AG08395 (cell line): ENCODE measurements at regions not wholly inside any gene's neighbourhood (a gene's known extent, or its start where the extent isn't known, plus 50 kb on each side); places are given as distances from the start of the nearest gene placed in this dataset.
"Not testable (repeated sequence)": the region's sequence is repeated elsewhere in the genome, so short reads cannot be mapped to it uniquely, and the experiment has no call there.

Source experiments
- DNase-seq: peaks from one replicate; pipeline ENCODE4 v3.0.0; 2012; ENCODE audit warnings: mixed read lengths, low spot score

DNA sequence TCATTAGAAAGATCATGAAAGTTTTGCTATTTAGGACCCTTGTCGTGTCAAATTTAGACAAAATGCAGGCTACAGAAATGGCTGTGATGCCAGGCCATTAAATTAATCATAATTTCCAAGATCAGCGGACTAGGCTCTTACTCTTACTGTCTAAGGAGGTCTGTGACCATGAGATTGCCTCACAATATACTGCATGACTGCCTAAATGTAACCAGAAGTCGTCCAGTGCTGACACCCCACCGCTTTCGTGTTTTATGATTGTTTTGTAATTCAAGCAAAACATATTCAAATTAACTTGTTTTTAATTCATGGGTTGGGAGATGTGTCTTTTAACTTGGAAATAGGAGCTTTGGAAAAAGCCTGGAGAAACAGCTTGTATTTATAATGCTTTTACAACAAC, 947.5 kb downstream of the BRINP3 start:
- DNase-seq, result no peak

DNA sequence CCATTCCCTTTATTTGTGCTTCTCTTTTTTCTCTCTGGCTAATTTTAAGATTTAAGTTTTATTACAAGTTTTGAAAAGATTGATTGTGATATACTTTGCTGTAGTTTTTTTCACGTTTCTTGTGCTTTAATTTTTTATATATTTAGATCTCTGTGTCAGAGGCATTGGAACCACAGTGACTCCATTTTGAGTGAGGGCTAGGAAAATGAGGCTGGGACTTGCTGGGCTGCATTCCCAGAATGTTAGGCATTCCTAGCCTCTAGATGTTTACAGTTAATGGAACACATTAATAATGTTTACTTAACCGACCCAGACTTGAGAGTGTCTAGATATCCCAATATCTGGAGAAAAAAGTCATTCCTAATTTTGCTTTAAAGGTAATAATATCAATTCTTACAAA, 939.4 kb downstream of the BRINP3 start:
- DNase-seq, result no peak

GRCh38 chr1:189550498-189550897, 927.2 kb downstream of the BRINP3 start:
- no peak for DNase-seq

DNA sequence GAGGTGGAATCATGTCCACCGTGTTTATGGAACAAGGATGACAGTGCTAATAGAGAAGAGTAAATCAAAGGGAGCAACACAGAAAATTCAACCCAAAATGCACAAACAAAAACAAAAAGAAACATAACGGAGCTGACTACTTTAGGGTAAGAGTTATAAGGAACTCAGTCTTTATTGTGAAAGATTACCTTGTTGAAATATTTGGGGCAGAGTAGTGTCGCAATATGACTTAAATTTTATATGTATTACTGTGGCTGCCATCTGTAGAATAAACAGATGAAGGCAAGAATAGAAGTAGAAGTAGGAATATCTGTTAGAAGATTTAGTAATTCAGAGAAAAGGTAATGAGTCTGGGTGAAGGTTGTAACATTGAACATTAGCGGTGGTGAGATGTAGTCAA, 913.9 kb downstream of the BRINP3 start:
- DNase-seq, result no peak

GRCh38 chr1:189567890-189568289, 909.8 kb downstream of the BRINP3 start:
- no peak for DNase-seq

DNA sequence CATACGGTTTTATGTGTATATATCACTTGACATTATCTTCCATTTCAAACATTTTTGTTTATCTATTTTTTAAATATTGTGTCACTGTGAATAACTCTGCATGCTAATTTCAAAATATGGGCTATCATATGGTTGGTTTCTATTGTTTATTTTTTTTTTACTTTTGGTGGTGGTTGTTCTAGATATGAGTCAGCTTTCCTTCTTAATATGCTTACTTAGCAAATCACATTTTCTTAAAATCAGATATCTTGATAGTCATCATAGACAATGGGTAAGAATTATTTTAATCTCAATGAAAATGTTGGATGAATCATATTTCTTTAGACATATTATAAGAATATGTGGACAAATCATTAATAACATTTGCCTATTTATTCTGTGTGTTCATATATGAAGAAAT, 881.5 kb downstream of the BRINP3 start:
- DNase-seq, result no peak

DNA sequence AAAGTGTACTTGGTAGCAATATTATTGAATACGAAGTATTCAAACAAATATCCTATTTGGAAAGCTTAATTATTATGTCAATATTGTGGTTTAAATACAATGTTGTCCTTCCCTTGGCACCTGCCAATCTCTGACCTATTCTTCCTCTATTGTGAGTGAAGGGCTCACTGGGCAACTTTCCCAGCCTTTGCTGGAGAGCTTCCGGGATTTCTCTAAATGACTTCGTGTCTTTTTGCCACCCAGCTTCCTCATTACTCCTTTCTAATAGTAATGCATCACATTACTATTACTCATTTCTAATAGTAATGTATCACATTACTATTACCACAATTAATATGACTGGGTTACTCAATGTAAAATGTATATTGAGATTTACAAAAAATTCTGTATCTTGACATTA, 880.6 kb downstream of the BRINP3 start:
- no peak for DNase-seq

- DNase-seq, result no peak
Observed at GRCh38 chr1:189605226-189605625, 872.4 kb downstream of the BRINP3 start.

DNA sequence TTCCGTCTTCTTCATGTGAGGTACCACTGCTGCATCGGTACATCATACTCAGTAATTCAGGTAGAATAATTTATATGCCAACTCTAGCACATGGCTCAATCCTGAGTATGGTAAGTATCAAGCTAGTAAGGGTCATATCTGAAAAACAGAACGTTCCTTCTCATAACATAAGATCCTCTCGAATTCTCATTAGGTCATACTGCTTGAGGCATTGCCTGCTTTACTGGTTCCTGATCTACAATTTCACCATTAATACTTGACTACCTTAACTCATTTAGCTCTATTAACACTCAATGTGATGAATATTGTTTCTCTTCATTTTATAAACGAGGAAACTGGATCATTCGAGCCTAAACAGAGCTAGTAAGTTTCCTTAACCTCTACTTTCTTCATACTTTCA, 871.6 kb downstream of the BRINP3 start:
- no peak for DNase-seq

- no peak for DNase-seq
Observed at GRCh38 chr1:189606795-189607476, 870.7 kb downstream of the BRINP3 start.

DNA sequence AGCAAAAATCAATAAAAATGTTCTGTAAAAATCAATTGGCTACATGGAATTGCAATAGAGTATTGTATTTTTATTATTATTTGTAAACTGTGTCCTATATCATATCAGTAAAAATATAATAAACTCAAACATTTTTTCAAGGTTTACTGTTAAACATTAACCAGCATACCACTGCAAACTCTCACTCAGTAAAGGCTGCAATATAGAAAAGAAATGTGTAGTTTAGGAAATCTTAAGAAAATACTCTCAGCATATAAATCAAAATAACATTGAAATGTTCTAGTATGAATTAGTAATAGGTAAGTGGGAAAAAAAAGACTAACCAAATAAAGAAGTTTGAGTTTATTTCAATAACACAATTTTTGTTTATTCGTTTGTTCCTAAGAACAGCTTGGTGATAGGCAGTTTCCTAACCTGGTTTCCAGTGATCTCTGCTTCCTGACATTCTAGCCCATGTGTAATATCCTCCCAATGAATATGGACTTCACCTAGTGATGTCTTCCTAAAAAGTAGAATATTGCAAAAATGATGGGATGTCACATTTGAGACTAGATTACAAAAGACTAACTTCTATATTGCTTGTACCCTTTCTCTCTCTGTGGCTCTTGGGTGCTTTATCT, 870.1 kb downstream of the BRINP3 start:
- DNase-seq, result no peak

DNA sequence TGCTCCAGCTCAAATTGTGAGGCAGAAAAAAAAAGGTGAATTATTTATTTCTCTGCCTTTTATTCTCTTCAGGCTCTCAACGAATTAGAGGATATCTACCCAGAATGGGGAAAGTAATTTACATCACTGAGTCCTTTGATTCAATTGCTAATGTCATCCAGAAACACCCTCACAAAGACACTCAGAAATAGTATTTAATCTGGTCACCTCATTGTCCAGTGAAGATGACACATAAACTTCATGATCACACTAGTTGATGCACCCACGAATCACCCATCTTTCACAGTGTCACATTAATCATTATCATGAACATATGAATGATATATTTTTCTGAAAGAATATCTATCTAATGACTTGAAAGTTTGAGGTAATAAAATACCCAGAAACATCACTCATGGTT, 868.5 kb downstream of the BRINP3 start:
- no peak for DNase-seq

DNA sequence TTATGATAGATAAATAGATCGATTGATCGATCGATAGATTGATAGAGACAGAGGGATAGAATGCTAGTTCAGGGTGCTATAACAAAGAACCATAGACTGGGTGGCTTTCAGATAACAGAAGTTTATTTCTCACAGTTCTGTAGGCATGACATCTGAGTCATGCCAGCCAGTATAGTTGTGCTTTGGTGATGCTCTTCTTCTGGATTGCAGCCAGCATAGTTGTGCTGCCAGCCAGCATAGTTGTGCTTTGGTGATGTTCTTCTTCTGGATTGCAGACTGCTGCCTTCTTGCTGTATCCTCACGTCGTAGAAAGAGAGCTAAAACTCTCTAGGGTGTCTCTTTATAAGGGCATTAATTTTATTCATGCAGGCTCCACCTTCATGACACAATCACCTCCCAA, 860.8 kb downstream of the BRINP3 start:
- no peak for DNase-seq

DNA sequence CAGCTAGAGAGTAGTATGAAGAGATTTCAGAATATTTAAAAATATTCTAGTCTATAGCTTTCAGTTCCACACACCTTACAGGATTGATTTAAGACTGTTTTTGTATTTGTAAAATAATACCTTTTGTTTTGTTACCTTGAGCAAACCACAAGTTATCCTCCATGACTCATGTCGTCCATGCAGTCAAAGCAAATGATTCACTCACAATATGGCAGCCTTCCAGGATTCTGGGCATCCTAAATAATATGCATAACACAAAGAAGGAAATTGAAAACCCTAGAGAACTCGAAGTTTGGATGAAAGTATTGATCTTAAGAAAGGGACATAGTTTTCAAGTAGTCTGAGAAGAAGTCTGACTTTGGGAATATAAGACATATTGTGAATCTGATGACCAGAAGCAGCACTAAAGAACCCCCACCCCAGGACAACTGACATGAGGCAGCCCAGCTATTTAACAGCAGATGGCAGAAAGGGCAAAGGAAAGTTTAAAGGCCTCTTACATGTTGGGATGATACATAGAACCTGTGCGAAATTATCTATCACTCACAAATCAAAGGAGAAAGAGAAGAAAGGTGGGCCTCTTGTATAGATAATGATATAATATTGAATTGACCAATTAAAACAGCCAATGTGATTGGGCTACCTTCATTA, 857.9 kb downstream of the BRINP3 start:
- DNase-seq, result no peak

GRCh38 chr1:189620471-189620870, 857.2 kb downstream of the BRINP3 start:
- DNase-seq, result no peak

DNA sequence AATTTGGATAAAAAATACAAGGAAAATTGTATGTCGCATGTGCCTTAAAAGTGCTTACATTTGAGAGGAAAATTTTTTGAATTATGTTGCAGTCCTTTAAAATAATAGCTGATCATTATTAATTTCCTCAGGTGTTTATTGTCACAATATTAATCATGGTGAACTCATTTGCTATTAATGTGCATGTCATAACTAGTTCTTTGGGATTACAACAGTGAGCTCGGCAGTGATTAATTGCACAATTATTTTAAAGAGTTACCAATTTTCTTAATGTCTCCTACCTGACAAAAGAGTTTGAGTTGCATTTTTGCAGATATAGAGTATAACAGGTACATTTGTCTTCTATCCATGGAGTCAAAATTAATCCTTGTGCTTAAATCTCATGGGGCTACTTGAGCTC, 854.3 kb downstream of the BRINP3 start:
- DNase-seq, result no peak

GRCh38 chr1:189627427-189627826, 850.2 kb downstream of the BRINP3 start:
- DNase-seq, result no peak

GRCh38 chr1:189628857-189629256, 848.8 kb downstream of the BRINP3 start:
- DNase-seq, result no peak

- no peak for DNase-seq
Observed at GRCh38 chr1:189633658-189634057, 844.0 kb downstream of the BRINP3 start.

DNA sequence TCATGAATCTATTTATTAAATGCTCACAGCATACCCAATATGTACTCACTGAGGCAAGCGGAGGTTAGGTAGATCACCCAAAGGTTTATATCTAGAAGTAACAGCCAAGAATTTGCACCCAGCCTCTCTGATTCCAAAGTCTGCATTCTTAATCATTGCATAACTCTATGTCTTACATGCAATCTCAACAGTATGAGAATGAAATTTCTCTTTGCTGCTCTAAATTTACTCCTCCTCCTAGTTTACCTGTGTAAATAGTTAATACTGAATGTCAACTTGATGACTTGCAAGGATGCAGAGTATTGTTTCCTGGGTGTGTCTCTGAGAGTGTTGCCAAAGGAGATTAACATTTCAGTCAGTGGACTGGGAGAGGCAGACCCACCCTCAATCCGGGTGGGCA, 840.6 kb downstream of the BRINP3 start:
- no peak for DNase-seq

- not testable (repeated sequence) for DNase-seq
Observed at GRCh38 chr1:189644156-189644555, 833.5 kb downstream of the BRINP3 start.

GRCh38 chr1:189644970-189645369, 832.7 kb downstream of the BRINP3 start:
- DNase-seq, result no peak

DNA sequence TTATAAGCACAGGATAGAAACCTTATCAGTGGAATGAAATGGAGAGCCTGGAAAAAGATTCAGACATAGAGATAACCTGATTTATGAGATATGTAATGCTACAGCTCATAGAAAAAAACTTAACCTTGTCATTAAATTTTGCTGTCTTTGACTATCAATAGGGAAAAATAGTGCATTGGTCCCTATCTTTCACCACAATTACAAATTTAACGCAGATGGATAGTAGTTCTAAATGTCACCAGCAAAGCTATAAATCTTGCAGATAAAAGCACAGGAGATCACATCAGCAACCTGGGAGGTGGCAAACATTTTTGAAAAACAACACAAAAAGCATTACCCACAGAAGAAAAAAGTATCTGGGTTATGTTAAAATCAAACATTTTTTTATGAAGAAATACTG, 831.6 kb downstream of the BRINP3 start:
- DNase-seq, result no peak

DNA sequence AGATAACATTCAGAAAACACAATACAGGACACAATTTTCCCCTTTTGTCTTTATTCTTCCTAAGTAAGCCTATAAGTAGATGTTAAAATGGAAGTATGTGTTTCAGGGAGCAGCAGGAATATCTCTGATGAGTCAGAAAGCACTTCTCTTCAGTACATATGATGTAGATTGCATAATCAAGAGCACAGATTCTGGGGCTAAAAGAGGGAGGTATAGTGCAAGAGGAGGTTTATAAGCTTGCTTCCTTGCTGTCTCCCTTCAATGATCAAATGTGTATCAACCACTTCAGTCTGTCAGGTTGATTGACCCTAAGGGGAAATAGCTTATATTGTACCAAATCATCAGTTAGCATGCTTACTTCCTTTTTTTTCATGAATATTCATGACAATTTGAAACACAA, 822.8 kb downstream of the BRINP3 start:
- DNase-seq, result no peak
